Left forelimb (tissue), 1 donor: ENCODE measurements at regions not wholly inside any gene's neighbourhood (a gene's known extent, or its start where the extent isn't known, plus 50 kb on each side); places are given as distances from the start of the nearest gene placed in this dataset.

Experiments used
- DNase-seq: peaks from one replicate; pipeline ENCODE4 v3.0.0-alpha.2; 2018; ENCODE audit warnings: low spot score

GRCh38 chr1:106564192-106564591 lies 492.3 kb upstream of the PRMT6 start:
- no peak for DNase-seq

- DNase-seq, result no peak
These were observed 488.1 kb upstream of the PRMT6 start for GRCh38 chr1:106568201-106568974.

DNA sequence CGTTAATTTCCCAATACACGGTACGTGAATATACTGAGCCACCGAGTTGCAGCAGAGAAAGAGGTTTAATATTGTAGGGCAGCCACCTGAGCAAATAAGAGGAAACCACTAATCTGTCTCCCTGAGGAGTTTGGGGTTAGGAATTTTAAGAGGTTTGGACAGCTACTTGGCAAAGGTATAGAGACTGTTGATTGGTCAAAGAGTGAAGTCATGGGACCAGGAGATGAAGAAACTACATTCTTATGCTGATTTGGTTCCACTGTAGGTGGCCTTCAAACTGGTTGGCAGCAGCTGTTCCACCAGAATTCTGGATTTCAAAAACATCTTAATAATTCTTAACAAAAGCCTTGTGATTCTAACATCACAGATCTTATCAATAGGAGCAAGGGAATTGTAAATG lies 485.4 kb upstream of the PRMT6 start:
- no peak for DNase-seq

DNA sequence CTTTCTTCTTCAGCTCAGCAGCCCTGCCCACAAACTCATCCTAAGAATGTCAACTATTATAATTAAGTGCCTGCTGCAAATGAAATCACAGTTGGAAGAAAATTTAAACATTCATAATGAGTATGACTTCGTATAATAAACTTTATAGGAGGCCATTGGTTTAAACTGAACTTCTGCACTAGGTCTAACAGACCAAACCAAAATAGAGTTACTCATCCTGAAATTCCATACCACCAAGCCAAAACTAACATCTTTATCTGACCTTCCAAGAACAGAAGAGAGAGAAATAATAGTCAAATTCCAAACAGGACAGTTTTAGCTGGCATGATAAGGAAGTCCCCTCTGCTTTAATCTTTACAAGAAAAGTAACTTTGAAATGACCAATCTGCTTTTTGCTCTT lies 472.4 kb upstream of the PRMT6 start:
- no peak for DNase-seq

DNA sequence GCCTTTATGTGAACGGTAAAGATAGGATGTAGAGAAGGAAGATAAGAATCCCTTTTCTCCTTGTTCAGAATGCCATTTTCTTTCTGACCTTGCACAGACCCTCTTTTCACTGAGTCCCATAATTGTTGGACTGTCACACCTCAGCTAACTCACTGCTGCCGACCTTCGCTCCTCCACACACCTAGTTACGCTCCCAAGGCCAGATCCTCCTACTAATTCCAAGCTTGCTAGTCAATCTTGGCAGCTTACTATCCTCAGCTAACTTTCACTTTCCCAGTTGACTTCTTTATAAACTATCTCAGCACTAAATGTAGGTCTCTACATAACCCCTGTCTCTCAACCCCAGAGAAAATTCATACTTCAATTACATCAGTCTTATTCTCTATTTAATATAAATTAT lies 471.8 kb upstream of the PRMT6 start:
- no peak for DNase-seq

GRCh38 chr1:106600626-106601025 lies 455.8 kb upstream of the PRMT6 start:
- DNase-seq, result no peak

GRCh38 chr1:106603616-106604015 lies 452.9 kb upstream of the PRMT6 start:
- no peak for DNase-seq

- DNase-seq, result no peak
These were observed 447.6 kb upstream of the PRMT6 start for GRCh38 chr1:106608841-106609240.

DNA sequence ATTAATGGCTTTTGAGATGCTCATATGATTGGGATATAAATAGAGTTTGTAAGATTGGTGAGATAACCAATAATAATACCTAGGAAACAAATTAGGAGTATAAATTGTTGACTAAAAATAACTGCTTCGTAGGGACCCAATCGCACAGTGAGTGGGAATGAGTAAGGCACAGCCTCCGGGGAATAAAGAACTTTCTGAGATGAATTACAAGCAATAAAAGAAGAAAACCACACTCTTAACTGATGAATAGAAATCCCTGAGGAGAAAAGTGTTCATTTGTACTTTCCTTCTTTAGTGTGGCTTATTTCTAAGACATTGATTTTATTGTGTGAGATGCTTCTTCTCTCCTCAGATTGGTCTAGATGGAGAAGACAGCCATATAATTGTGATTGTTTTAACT lies 443.4 kb upstream of the PRMT6 start:
- DNase-seq, result no peak

GRCh38 chr1:106613861-106614260 lies 442.6 kb upstream of the PRMT6 start:
- DNase-seq, result no peak

GRCh38 chr1:106615473-106615872 lies 441.0 kb upstream of the PRMT6 start:
- no peak for DNase-seq

DNA sequence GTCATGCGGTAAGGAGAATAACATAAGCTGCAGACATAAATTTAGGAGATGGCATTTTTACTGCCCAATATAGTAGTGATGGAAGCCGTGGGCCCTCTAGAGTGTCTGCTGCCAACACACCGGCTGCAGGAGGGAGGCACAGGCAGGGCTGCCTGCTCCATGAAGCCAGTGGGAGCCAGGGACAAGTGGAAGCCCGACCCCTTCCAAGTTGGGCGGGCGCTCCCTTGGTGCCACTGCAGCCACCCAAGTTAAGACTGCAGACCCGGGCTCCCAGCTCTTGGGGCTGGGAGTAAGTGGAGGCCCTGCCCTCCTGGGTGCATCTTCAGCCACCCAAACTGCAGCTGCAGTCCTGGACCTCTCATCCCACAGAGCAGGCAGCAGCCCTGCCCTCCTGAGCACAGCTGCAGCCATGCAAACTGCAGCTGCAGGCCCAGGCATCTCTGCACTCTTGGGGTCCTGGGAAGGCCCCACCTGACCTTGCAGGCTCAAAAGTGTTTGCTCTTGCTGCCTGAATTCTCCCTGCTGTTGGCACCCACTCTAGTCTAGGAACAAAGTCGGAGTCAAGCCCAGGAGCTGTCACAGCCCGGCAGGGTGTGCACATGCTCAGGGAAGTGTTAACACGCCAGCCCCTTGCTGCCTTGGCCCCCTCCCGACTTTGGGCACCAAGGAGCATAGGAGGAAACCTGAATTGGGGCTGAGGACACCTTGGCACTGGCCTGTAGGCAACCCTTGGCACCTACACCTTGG lies 437.2 kb upstream of the PRMT6 start:
- DNase-seq, result no peak

- no peak for DNase-seq
These were observed 436.7 kb upstream of the PRMT6 start for GRCh38 chr1:106619827-106620134.

DNA sequence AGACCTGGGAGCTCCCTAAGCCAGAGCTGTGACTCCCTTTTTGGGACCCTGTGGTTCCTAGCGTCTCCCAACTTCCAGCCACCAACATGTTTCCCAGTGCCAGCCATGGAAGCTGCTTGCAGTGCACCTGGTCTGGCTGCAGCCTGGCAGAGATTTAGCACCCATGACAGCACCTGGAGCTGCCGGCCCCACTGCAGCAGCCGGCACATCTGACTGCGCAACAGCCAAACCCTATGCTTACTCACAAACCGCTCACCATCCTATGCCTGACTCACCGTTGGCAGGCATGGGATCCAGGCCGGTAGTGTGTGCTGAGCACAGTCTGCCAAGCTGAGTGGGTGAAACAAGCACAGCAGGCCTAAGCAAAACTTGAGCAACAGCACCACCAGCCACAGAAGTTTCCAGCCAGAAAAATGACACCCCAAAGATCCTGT lies 435.9 kb upstream of the PRMT6 start:
- no peak for DNase-seq

DNA sequence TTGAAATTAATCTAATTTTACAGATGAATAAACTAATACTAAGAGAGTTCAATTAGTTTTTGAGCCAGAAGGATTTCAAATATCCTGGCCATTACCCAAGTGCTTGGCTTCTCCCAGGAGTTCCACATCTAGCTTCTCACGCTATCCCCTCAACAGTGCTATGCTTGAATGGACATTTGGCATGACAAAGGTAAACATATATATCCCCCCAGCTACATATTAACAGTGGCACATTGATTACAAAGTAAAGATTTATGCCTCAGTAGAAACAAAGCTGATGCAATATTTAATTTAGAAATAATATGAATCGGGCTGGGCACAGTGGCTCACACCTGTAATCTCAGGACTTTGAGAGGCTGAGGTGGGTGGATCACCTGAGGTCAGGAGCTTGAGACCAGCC lies 434.6 kb upstream of the PRMT6 start:
- no peak for DNase-seq

GRCh38 chr1:106637566-106637965 lies 418.9 kb upstream of the PRMT6 start:
- no peak for DNase-seq

DNA sequence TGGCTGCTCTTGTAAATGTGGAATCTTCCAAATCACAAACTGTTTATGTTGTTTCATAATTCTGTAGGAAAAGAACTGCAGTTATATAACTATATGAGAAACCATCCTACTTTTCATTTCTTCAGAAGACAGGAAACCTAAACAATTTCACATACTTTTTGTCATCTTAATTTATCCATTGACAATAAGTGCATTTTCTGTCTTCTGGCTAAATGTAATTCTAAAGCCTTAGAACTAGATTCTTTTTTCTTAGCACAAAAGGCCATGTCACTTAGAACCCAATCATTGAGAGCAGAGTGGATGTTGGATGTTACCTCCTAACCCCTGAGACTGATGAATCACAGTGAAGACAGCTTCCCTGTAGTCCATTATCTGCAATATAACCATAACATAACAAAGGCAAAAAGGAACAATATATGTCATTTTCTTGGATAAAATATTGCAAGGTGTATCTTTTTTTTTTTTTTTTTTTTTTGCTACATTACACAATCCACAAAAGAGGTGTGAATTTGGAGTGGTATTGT lies 410.2 kb upstream of the PRMT6 start:
- DNase-seq, result no peak

GRCh38 chr1:106646816-106647215 lies 409.7 kb upstream of the PRMT6 start:
- no peak for DNase-seq

DNA sequence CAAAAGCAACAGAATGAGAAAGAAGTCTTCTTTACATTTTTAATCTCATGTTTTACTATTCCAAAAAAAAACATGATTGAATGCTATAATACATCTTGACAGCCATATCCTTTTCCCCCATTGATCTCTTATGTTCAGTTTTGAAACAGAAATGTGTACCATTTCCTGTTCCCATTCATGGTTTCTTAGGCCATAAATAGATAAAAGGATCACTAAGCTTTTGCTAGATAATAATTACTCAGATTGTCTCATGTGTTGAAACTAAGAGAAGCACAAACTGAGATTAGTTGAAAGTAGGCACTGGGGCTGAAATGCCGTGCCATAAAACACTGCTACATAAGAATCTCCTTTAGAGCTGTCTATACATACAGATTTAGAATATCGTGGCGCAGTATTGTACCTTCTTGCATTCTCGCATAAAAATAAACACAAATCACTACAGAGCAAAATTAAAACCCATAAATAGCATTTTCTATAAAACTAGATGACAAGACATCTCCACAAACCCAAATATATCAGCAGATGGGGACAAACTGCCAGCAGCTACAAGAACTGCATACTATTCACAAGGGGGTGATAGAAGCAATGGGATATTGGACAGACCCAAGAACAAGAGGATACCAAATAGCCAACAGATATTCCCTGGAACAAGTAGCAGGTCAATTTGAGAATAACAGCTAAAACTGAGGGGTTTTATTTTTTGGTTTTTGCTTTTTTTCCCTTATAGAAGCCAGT lies 405.3 kb upstream of the PRMT6 start:
- no peak for DNase-seq

DNA sequence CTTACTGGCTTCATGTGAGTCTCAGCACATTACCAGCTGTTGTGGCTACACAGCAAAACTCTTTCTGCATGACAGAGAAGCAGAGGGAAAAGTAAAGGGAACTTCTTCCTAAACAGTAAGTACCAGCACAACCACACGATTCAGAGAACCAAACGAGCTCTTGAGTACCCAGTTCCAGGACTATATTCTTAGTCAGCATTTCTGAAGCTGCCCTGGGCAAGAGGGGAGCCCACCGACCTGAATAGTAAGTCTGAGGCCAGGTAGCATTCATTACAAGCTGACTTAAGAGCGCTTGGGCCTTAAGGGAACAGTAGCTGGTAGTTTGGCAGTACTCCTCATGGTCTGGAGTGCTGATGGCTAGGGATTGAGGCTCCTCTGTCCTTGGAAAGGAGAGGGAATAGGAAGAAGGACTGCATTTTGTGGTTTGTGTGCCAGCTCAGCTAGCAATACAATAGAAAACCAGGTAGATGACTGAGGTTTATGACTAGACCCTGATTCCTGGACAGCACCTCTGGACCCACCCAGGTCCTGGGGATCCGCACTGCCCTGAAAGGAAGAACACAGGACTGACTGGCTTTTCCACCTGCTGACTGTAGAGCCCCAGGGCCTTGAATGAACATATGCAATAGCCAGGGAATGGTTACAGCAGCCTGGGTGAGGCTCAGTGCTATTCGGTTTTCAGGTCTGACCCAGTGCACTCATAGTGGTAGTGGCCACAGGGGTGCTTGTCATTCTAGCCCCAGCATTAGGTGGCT lies 396.8 kb upstream of the PRMT6 start:
- no peak for DNase-seq

DNA sequence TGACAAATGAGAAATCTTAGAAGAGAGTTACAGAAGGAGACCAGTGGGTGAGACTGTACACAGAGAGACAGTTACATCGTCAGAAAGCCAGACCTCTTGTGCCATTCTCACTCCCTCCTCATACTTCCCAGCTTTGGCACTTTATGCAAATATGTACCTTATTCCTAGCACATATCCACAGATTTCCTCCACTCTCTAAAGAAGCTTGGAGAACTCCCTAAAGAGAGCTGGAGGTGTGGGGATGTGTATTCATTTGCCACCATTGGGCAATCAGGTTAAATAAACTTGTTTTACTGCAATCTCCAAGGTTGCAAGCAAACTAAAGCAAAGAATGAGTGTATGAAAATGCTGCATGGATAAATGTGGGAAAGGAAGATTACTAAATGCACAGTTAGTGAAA lies 380.9 kb upstream of the PRMT6 start:
- DNase-seq, result no peak

DNA sequence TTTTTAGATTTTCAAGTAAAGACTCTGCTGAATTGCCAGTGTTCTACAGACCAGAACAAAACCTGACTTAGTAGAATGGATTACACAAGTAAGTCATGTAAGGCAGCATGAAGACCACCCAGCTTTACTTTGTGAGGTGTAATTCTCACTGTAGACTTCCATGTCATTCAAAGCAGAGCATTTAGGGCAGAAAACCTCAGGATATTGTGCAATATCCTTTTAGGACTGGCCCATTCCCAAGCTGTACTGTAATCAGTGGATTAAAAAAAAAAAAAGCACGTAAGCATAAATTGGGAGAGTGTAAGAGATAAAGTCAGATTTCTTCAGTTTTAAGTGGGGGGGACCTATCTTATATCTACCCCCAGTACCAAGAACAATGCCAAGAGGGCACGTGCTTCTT lies 380.5 kb upstream of the PRMT6 start:
- no peak for DNase-seq
